SH-SY5Y (cell line): ENCODE measurements at regions not wholly inside any gene's neighbourhood (a gene's known extent, or its start where the extent isn't known, plus 50 kb on each side); places are given as distances from the start of the nearest gene placed in this dataset.

ENCODE experiments used
- GATA2 ChIP-seq: IDR thresholded peaks from 2 replicates; pipeline ENCODE4 v1.6.1; 2011; ENCODE audit warnings: mild to moderate bottlenecking, low read depth, low read length
- GATA3 ChIP-seq: IDR thresholded peaks from 2 replicates; pipeline ENCODE4 v1.6.1; 2011; ENCODE audit warnings: low read depth, mild to moderate bottlenecking, low read length, moderate library complexity

GRCh38 chr16:56019274-56019673 is 144.1 kb upstream of the CES5A start:
- no peak for TF ChIP-seq GATA3
- no peak for TF ChIP-seq GATA2

GRCh38 chr16:56013962-56014552 is 138.9 kb upstream of the CES5A start:
- TF ChIP-seq GATA3: no peak
- no peak for TF ChIP-seq GATA2

- no peak for TF ChIP-seq GATA2
- TF ChIP-seq GATA3: no peak
Observed at GRCh38 chr16:56012482-56012811, 137.3 kb upstream of the CES5A start.

GRCh38 chr16:56011808-56012481 is 136.8 kb upstream of the CES5A start:
- TF ChIP-seq GATA3 (no peak), GATA2 (no peak)

GRCh38 chr16:56005958-56006357 is 130.8 kb upstream of the CES5A start:
- TF ChIP-seq GATA3 (no peak), GATA2 (no peak)

- TF ChIP-seq GATA2 (no peak), GATA3 (no peak)
Observed at GRCh38 chr16:55999683-56000082, 124.5 kb upstream of the CES5A start.

- TF ChIP-seq GATA2 (no peak), GATA3 (no peak)
Observed at GRCh38 chr16:55993088-55993487, 117.9 kb upstream of the CES5A start.

GRCh38 chr16:55992551-55992950 is 117.4 kb upstream of the CES5A start:
- TF ChIP-seq GATA2 (no peak), GATA3 (no peak)

GRCh38 chr16:55991843-55992242 is 116.7 kb upstream of the CES5A start:
- TF ChIP-seq GATA3: no peak
- no peak for TF ChIP-seq GATA2

GRCh38 chr16:55989569-55989907 is 114.4 kb upstream of the CES5A start:
- TF ChIP-seq GATA3: no peak

GRCh38 chr16:55988013-55988412 is 112.8 kb upstream of the CES5A start:
- TF ChIP-seq GATA2 (no peak), GATA3 (no peak)

GRCh38 chr16:55982597-55982996 is 107.4 kb upstream of the CES5A start:
- TF ChIP-seq GATA3 (no peak), GATA2 (no peak)

- no peak for TF ChIP-seq GATA3
- TF ChIP-seq GATA2: no peak
Observed at GRCh38 chr16:55981557-55981956, 106.4 kb upstream of the CES5A start.

- TF ChIP-seq GATA3 (no peak), GATA2 (no peak)
Observed at GRCh38 chr16:55976815-55977214, 101.6 kb upstream of the CES5A start.

- no peak for TF ChIP-seq GATA3
- no peak for TF ChIP-seq GATA2
Observed at GRCh38 chr16:55971447-55971846, 96.3 kb upstream of the CES5A start.

GRCh38 chr16:55968221-55968620 is 93.0 kb upstream of the CES5A start:
- TF ChIP-seq GATA3 (no peak), GATA2 (no peak)
